22Rv1 (cell line): ENCODE measurements at regions not wholly inside any gene's neighbourhood (a gene's known extent, or its start where the extent isn't known, plus 50 kb on each side); places are given as distances from the start of the nearest gene placed in this dataset.

Experiments used
- H3K27ac ChIP-seq: fragments of 450-650 bp; 2 replicates; pipeline ENCODE4 v1.5.1; 2017
- CTCF ChIP-seq: fragments of 450-650 bp; IDR thresholded peaks from 2 replicates; pipeline ENCODE4 v1.5.1; 2017; ENCODE audit warnings: mild to moderate bottlenecking
- ZFX ChIP-seq: fragments of 450-650 bp; IDR thresholded peaks from 2 replicates; pipeline ENCODE4 v1.6.1; 2017; ENCODE audit warnings: antibody characterized with exemption, borderline replicate concordance

- H3K27ac ChIP-seq = no peak overlapping the region
- TF ChIP-seq ZFX (no peak), CTCF (no peak)
Observed at GRCh38 chr6:14031516-14031915, 86.1 kb upstream of the CD83 start.

- no peak overlapping the region for H3K27ac ChIP-seq
- no peak for TF ChIP-seq CTCF
- TF ChIP-seq ZFX = no peak
Observed at GRCh38 chr6:14035071-14035847, 82.3 kb upstream of the CD83 start.

GRCh38 chr6:14035874-14036273 is 81.7 kb upstream of the CD83 start:
- H3K27ac ChIP-seq = no peak overlapping the region
- TF ChIP-seq CTCF (no peak), ZFX (no peak)

GRCh38 chr6:14036911-14037310 is 80.7 kb upstream of the CD83 start:
- H3K27ac ChIP-seq = no peak overlapping the region
- TF ChIP-seq CTCF = no peak
- TF ChIP-seq ZFX = no peak

GRCh38 chr6:14037402-14038277 is 79.9 kb upstream of the CD83 start:
- H3K27ac ChIP-seq = no peak overlapping the region
- no peak for TF ChIP-seq CTCF
- no peak for TF ChIP-seq ZFX

GRCh38 chr6:14038467-14039437 is 78.8 kb upstream of the CD83 start:
- H3K27ac ChIP-seq = no peak overlapping the region
- TF ChIP-seq CTCF = no peak
- no peak for TF ChIP-seq ZFX
